ENCODE measurements at regions not wholly inside any gene's neighbourhood (a gene's known extent, or its start where the extent isn't known, plus 50 kb on each side); places are given as distances from the start of the nearest gene placed in this dataset.

- TF ChIP-seq BHLHE40 (IDR thresholded peaks at IDR 0.05; ENCODE audit: low read length): no peak
- TF ChIP-seq ZFP36L2 (CRISPR knock-in tag; IDR thresholded peaks at IDR 0.05): peak; percentile 57; the same call in 1 of the 2 replicates
- TF ChIP-seq ZNF788 (CRISPR knock-in tag; IDR thresholded peaks at IDR 0.05; ENCODE audit: borderline replicate concordance): peak; percentile 53; the same call in 1 of the 2 replicates
- no peak for TF ChIP-seq HMGA1 (CRISPR knock-in tag; conservative IDR thresholded peaks at IDR 0.05)
- TF ChIP-seq ZNF343 (CRISPR knock-in tag; IDR thresholded peaks at IDR 0.05): no peak
- TF ChIP-seq, protein P1, sequence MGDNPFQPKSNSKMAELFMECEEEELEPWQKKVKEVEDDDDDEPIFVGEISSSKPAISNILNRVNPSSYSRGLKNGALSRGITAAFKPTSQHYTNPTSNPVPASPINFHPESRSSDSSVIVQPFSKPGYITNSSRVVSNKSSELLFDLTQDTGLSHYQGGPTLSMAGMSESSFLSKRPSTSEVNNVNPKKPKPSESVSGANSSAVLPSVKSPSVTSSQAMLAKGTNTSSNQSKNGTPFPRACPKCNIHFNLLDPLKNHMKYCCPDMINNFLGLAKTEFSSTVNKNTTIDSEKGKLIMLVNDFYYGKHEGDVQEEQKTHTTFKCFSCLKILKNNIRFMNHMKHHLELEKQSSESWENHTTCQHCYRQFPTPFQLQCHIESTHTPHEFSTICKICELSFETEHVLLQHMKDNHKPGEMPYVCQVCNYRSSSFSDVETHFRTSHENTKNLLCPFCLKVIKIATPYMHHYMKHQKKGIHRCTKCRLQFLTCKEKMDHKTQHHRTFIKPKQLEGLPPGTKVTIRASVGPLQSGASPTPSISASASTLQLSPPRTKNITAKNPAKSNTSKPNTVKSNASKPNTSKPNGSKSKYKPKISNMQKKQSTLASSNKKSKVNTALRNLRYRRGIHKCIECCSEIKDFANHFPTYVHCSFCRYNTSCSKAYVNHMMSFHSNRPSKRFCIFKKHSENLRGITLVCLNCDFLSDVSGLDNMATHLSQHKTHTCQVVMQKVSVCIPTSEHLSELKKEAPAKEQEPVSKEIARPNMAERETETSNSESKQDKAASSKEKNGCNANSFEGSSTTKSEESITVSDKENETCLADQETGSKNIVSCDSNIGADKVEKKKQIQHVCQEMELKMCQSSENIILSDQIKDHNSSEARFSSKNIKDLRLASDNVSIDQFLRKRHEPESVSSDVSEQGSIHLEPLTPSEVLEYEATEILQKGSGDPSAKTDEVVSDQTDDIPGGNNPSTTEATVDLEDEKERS (CRISPR knock-in tag; IDR thresholded peaks at IDR 0.05): peak; percentile 72; the same call in 1 of the 2 replicates
- no peak for TF ChIP-seq HDAC6 (IDR thresholded peaks at IDR 0.05; ENCODE audit: low read depth, low read length)
- TF ChIP-seq, protein P2, sequence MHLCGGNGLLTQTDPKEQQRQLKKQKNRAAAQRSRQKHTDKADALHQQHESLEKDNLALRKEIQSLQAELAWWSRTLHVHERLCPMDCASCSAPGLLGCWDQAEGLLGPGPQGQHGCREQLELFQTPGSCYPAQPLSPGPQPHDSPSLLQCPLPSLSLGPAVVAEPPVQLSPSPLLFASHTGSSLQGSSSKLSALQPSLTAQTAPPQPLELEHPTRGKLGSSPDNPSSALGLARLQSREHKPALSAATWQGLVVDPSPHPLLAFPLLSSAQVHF (CRISPR knock-in tag; IDR thresholded peaks at IDR 0.05): no peak
- TF ChIP-seq ZNF883 (CRISPR knock-in tag; IDR thresholded peaks at IDR 0.05; ENCODE audit: not compliant biosample characterization): no peak
- TF ChIP-seq ZNF205 (CRISPR knock-in tag; IDR thresholded peaks at IDR 0.05): peak; percentile 84
- peak; percentile 95 for TF ChIP-seq FOXJ3 (CRISPR knock-in tag; IDR thresholded peaks at IDR 0.05; ENCODE audit: borderline replicate concordance)
- no peak for TF ChIP-seq NFRKB (IDR thresholded peaks at IDR 0.05)
- TF ChIP-seq TCF7L2 (IDR thresholded peaks at IDR 0.05; ENCODE audit: low read depth, low read length): no peak; the same call in 1 of the 2 replicates
- peak; percentile 86 for TF ChIP-seq ZNF792 (CRISPR knock-in tag; IDR thresholded peaks at IDR 0.05)
- TF ChIP-seq FOXM1 (CRISPR knock-in tag; IDR thresholded peaks at IDR 0.05): no peak
- peak; percentile 54 for TF ChIP-seq PHF5A (CRISPR knock-in tag; IDR thresholded peaks at IDR 0.05; ENCODE audit: low read depth, unreplicated experiment)
- TF ChIP-seq XBP1 (CRISPR knock-in tag; IDR thresholded peaks at IDR 0.05): no peak
- peak; percentile 73 for TF ChIP-seq HMGXB3 (CRISPR knock-in tag; IDR thresholded peaks at IDR 0.05; ENCODE audit: borderline replicate concordance)
- TF ChIP-seq ZNF570 (CRISPR knock-in tag; IDR thresholded peaks at IDR 0.05; ENCODE audit: borderline replicate concordance): no peak
- TF ChIP-seq, protein P3, sequence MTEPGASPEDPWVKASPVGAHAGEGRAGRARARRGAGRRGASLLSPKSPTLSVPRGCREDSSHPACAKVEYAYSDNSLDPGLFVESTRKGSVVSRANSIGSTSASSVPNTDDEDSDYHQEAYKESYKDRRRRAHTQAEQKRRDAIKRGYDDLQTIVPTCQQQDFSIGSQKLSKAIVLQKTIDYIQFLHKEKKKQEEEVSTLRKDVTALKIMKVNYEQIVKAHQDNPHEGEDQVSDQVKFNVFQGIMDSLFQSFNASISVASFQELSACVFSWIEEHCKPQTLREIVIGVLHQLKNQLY (CRISPR knock-in tag; IDR thresholded peaks at IDR 0.05): peak; percentile 91
- peak; percentile 98 for TF ChIP-seq FOXK1 (CRISPR knock-in tag; IDR thresholded peaks at IDR 0.05; ENCODE audit: borderline replicate concordance, low read depth)
- peak; percentile 67; the same call in 1 of the 2 replicates for TF ChIP-seq HNF4G (IDR thresholded peaks at IDR 0.05; ENCODE audit: borderline replicate concordance, low read depth, low read length)
- TF ChIP-seq HNF4G (CRISPR knock-in tag; IDR thresholded peaks at IDR 0.05; ENCODE audit: borderline replicate concordance, low read depth): no peak; the same call in 1 of the 2 replicates
- TF ChIP-seq ZNF431 (CRISPR knock-in tag; IDR thresholded peaks at IDR 0.05; ENCODE audit: borderline replicate concordance, low read depth): no peak
- TF ChIP-seq SNAPC2 (CRISPR knock-in tag; IDR thresholded peaks at IDR 0.05): no peak
These were observed 106.7 kb downstream of the SETD4 start (continued) for GRCh38 chr21:35953597-35953996.

Data from HepG2 (cell line).